HG02623 (cell line): ENCODE measurements at regions not wholly inside any gene's neighbourhood (a gene's known extent, or its start where the extent isn't known, plus 50 kb on each side); places are given as distances from the start of the nearest gene placed in this dataset.

Experiments
- ATAC-seq: cut with Tn5 transposase; IDR thresholded peaks from one replicate; pipeline ENCODE4 v1.9.1; 2021; ENCODE audit warnings: moderate library complexity; ENCODE audit not compliant: unreplicated experiment

DNA sequence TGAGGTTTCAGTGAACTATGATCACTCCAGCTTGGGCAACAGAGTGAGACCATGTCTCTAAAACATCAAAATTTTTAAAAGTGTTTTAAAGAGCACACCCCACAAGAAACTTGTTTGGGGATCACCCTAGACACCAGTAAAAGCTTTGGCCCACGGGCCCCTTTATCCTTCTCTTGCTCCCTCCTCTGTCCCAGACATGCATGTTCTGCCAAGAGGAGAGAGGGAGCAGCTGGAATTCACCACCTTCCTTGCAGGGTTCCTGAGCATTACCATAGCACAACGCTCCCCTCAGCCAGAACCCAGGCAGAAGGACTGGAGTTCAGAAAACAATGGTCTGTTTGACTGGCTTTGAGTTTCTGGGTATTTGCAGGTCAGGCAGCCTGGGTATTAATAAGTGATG is 214.3 kb upstream of the CDH5 start:
- ATAC-seq: no peak

DNA sequence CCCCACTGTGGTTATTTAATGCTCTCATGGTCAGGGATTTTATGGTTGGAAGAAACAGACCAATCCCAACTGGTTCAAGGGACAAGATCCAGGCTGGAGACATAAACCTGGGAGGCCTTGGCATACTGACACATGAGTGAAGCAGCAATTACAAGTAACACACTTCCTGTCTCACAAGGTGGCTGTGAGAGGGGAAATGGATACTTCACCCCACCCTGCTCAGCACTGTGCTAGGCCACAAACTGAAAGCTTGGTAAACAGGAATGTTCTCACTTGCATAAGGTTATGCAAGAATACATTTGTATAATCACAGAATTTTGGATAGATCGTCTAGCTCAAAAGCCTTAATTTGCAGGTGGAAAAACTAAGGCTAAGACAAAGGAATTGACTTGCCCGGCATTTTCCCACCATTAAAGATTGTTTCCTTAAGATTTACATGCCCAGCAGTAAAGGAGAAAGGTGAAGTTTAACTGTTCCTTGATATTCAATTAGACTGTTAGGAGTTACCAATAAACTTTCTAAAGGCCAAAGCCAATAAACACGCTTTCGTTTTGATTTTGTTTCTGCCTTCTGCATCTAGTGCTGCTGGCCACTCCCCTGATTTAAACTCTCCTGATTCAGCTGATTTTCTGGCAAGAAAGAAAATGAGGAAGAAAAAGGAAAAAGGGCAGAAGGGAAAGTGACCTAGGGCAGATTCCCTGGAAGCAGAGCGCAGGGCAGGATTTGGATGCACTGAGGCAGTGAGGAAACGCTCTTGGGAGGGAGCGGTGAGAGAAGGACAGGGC is 215.6 kb upstream of the CDH5 start:
- ATAC-seq: no peak

DNA sequence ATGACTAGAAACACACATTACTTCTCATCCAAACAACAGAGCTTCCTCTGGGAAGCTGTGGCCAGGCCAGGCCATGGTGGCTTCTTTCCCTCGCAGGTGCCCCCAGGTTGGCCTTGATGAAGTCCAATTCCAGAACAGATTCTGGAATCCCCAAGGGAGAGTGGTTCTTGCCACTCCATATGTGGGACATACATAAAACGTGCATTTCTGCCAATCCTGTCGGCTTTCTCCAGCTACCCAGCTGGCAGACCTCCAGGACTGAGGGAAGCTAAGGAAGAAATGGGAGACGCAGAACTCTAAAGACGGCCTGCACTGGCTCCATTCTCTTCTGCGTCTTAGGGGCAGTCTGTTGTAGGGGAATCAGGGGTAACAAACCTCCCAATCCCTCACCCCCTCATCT is 219.2 kb upstream of the CDH5 start:
- no peak for ATAC-seq

DNA sequence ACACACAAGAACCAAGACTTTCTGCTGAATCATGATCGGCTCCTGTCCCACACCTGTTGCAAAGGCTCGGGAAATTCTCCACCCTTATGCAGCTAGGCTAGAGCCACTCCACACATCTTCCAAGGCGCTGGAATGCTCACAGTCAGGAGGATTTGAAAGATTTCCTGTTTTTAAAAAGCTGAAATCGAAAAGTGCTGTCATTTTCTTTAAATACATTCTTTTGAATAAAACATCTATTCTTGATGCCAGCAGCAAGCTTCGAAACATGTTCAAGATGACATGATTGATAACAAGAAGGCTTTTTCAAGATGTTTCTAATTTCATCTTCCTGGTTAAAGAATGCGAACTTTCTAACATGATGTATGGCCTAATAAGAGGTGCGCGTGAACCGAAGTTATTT is 219.7 kb upstream of the CDH5 start:
- no peak for ATAC-seq

DNA sequence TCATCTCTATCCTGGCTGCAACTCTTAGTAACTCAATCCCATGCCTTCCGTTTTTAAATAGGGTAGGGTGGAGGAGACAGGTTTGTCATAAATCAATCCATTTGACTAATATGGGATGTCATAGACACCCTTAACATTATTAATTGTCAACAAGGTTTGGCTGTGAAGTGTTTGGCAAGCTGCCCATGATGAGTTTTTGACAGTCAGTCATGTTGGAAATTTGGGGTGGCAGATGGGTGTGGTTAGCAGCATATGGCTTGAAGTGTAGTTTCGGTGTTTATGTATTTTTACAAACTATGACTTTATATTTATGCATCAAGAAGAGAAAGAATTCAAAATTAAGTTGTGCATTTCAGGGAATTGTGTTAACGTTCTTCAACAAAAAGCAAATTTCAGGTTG is 221.8 kb upstream of the CDH5 start:
- ATAC-seq: no peak

DNA sequence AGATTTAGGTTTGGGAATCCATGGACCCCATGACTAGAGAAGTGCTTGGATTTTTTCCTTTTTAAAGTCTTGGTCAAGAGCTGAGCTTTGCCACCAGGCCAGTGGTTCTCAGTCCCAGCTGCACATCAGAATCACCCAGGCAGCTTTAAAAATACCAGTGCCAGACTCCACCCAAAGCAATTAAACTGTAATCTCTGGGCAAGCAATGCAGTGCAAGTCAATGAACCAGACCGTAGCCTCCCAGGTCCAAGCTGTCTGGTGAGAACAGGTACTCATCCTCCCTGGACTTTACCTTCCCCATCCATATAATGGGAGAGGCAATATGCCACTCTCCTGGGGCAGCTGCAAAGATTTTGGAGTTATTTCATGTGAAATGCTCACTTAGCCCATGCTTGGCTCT is 223.1 kb upstream of the CDH5 start:
- ATAC-seq: no peak

DNA sequence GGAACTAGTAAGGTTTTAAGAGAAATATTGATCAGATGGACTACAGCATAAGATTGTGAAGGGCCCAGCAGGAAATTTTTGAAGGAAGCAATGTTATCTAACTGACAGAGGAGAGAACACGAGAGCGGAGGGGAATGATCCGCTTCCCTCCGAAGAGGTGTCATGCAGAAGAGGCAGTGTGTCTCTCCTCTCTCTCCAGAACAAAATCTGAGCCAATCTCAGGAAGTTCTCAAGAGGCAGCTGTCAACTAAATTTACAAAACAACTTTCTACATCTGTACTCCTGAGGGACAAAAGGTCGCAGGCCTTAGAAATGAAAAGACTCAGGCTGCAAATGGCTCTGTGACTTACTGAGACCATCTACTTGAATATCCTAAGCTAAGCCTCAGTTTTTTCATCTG is 224.6 kb upstream of the CDH5 start:
- ATAC-seq: no peak

DNA sequence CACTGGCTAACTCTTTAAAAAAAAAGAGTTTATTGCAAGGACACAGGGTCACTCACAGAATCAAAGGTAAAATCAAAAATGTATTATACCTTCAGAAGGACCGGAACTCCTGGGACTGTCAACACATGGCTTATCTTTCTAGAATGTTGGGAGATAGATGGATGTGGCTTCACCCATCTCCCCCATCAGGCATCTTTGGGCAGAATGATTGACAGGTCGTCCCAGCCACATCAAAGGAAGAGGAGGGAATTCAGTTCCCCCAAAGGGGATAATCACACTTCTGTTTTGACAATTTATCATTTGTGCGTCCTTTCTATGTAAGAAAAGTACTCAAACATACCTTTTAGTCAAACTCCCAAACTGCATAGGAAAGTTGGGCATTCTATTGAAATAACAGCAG is 228.6 kb upstream of the CDH5 start:
- no peak for ATAC-seq

DNA sequence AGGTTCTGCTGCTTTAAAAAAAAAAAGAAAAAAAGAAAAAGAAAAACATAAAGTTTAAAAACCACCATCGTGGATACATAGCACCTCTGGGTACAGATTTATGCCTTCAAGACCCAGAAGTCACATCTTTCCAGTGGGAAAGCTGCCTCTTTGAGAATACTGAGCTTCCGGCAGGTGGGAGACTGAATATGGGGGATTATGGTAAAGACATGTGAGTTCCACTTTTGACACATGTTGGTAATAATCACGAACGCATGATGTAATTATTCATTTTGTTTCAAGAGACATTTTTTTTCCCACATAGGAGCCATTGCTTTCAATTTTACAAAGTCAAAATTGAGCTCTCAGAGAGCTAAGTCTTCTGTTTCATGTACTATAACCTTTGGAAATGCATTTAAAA is 229.7 kb upstream of the CDH5 start:
- ATAC-seq: no peak

DNA sequence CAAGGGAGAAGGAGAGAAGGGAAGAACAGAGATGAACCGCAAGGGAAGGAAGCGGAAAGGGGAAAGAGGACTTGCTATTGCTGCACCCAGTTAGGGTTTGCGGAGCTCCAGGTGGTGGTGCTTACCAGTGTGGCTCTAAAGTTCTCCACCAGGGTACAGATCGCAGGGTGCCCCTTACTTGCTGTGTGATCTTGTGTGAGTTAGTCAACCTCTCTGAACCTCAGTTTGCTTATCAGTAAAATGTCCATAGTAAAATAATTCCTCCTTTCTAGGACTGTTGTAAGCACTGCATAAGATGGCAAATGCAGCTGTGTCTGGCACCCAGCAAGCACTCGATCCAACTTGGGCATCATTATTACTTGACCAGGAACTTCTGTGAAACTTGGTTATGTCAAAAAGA is 230.7 kb upstream of the CDH5 start:
- ATAC-seq: no peak

DNA sequence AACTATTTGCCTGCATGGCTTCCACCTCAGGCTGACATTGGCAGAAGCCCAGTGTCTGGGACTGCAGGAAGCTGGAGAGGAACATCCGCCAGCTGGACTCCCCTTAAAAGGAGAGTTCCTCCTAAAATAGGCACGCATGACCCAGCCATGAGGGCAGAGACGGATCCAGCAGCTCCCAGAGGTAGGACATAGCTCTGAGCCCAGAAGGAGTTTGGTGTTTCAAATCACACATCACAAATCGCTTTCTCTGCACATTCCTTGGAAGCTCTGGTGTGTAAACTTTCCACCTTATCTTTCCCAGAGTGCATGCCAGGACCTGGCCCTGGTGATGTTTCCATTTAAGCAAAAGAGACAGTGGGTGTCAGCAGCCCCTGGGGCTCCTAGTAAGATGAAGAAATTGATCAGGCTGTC is 231.1 kb upstream of the CDH5 start:
- no peak for ATAC-seq

DNA sequence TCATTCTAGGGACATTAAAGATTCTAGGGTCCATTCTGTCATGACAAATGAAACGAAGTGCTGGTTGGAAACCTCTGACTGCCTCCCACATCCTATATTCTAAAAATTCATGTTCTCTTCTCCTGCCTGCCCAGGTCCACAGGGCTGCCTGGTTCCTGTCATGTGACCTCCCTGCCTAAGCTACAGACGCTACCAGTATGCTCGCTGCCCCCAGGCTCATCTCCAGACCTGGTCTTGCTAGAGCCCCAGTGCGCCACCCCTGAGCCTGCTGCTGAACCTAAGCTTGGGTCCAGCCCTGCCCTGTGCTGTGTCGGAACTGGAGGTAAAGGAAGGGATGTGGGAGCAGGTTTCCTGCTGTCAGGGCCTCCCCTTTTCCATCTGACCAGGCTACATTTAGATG is 231.6 kb upstream of the CDH5 start:
- no peak for ATAC-seq

DNA sequence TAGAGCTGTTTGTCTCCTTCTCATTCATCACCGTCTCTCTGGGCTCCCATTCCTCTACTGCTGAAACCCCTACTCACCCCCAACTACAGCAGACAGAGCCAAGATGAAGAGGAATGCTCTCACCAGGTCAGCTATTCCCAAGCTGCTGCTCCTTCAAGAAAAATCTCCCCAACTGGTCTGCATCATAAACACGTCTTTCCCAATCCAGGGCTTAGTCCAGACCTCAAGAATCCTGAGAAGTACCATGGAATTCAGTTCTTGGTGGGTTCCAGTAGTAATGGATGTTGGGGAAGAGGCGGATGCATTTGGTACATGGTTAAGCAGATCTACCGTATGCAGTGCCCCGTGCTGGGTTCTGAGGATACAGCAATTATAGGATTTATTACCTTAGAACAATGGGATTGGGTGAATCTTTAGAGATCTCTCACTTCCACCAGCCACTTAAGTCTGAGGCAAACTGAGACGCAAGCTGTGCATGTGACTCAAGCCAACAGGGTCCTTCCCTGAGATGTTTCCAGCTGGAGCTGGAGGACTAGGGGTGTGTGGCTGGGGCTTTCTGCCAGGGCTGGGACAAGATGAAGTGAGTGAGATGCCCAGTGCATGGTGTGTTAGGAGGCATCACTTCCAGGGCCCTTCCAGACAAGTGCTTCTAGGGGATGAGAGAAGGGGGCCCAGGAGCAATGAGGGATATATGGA is 232.7 kb upstream of the CDH5 start:
- no peak for ATAC-seq

DNA sequence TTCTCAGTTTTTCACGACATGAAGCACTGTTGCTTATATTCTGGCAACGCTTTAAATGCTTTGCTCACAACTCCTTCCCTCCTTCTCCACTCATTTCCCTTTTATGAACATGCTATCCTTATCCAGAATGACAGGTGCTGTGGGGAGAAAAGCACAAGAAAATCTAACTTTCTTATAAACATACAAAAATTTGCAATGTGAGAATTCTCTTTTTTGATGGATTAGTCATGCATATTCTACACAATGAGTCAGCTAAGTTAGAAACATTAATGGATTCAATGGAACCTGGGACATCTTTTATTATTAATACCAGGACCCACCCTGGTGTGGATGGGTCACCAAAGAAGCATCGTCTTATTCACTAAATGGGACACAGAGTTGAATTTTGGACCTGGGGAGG is 234.6 kb upstream of the CDH5 start:
- ATAC-seq: no peak

DNA sequence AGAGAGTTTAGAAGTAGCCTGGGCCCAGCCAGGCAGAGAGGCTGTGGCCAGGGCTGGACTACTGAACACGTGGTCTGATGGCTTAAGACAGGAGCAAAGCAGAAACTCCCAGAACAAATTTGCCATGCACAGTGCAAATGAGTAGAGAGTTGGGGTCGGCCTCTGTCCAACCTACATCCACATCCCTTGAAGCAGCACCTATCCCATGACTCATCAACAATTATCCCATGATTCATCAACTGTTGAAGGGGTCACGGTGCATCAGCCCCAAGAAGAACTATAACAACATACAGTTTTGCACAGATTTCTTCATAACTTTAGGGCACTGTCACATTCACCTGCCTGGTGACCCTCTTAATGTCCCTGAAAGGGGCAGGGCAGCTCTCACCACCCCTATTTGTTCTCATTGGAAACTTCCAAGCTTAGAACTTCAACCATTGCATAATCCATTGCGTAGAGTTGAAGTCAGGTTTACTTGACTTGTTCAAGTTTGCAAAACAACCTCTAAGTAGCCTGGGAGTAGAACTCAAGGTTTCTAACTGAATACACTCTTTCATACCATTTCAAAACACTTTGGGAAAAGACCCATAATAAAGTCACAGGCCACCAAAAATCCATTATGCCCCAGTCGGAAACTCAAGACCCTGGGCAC is 235.2 kb upstream of the CDH5 start:
- ATAC-seq: no peak

DNA sequence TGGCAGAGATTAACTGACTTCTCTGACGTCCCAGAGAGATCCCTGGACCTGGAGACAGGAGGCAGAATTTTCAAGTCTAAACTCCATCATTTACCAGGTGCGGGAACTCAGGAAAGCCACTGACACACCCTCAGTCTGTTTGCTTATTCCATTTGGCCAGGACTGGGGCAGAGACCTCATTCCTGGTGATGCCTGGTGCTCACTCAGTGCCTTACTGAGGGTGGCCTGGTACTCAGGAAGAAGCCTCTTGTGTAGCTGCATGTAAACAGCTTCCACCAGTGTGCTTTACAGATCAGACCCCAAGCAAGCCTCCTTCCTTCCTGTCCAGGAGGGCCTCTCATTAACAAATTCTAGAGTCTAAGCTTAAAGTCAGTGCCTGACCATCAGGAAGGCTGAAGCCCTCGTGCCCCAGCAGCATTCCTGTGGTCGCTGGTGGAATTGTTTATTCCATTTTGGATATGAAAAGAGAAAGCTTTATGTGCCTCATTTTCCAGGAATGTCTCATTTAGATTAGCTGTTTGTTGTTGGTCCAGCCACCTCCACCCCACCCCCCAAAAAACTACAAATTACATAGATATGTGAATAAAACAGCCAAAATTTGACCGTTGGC is 236.1 kb upstream of the CDH5 start:
- no peak for ATAC-seq

DNA sequence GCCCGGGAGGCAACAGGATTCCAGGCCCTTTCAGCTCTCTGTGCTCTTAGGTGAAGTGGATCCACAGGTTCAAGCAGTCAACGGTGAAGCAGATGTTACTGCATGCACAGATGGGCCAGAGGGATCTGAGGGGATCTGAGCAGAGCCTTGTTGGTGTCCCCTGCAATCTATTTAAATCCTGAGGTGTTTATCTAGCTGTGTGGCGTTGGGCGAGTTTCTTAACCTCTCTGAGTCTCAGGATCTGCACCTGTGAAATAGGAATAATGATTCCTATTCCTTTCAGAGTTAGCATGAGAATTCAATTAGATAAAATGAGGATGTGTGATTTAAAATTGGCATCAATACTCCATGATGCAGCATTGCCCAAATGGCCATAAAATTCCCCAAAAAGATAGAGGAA is 237.3 kb upstream of the CDH5 start:
- no peak for ATAC-seq

DNA sequence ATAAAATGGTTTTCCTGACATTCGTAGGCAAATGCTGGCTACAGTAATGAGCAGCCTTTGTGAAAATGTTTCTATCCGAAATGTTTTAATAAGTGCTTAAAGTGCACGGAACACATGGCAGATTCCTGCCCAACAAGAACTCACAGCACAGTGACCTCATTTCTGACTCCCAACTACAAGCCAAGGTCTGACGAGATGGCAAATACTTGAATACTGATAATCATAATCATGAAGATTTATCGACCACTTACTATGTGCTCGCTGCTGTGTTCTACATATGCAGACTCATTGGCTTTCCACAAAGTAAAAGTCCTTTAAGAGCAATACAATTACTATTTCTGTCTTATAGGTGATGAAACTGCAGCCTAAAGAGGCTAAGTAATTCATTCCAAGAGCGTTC is 238.1 kb upstream of the CDH5 start:
- no peak for ATAC-seq

DNA sequence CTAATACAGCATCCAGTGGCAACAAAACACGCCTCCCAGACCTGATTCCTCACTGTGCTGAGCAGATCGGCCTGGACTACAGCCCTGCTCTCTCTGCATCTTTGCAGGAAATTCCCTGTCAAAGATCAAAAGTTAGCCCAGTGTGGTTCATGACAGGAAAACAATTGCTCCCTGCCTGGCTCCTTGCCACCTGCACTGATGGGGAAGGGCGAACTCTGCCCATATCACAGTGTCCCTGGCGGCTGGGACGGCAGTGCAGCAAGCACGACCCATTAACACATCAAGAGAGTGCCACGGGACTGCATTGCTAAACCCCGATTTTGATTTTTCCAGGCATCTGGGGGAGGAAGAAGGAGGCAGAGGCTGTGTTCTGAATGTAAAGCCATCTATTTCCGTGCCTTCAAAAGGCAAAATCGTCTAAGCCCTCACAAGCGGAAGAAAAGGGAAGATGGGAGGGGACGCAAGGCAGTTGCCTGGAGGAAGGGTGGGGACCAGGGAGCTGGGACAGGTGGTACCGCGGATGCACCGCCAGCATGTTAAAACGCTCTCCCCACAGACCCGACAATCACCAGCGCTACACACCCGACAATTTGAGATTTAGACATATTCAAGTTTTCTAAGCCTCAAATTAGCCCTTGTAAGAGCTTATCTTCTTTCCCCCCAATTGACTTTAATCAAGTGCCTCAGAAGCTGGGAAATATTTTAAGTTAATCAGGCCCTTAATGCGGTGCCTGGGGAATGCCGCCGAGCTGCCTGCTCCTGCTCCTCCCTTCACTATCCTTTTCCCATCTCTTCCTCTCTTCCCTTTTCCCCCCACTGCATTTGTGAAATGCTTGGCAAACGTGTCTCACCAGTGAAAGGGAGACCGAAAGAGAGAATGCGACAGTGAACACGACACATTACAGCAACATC is 238.8 kb upstream of the CDH5 start:
- ATAC-seq: no peak

DNA sequence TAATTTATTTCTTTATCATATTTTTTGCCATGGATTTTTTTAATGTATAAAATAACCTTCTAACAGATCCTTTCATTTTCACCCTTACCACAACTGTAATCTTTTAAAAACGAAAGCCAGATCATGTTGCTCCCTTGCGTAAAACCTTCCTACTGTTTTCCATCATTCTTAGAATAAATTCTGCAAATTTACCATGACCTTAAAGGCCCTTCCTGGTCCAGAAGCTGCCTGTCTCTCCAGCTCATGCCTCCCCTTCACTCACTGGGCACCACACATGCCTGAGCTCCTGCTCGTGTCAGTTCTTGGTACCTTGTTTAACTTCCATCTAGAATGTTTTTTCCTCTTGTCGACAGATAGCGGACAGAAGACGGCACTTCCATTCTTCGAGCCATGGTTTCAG is 245.0 kb upstream of the CDH5 start:
- ATAC-seq: no peak

DNA sequence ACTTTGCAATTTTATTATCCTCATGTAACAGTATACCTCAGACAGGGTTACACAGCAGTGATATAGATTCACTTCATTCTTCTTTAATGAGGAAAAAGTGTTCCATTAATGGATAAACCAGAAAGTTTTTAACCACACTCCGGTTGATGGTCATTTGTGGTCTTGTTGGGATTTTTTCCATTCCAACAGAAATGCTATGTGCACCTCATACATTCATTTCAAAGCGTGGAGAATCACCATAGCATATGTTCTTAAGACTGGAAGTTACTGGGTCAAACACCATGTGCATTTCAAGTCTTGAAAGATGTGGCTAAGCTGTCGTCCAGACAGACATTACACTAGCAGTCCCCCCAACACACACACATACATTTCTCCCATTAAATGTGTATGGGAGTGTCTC is 245.8 kb upstream of the CDH5 start:
- ATAC-seq: no peak
